Suppressor macrophage (primary cell): ENCODE measurements at regions not wholly inside any gene's neighbourhood (a gene's known extent, or its start where the extent isn't known, plus 50 kb on each side); places are given as distances from the start of the nearest gene placed in this dataset.

Experiments used
- DNase-seq, 4 experiments: peaks; one replicate each; pipeline ENCODE4 v3.0.0-alpha.2; 2020 to 2022

DNA sequence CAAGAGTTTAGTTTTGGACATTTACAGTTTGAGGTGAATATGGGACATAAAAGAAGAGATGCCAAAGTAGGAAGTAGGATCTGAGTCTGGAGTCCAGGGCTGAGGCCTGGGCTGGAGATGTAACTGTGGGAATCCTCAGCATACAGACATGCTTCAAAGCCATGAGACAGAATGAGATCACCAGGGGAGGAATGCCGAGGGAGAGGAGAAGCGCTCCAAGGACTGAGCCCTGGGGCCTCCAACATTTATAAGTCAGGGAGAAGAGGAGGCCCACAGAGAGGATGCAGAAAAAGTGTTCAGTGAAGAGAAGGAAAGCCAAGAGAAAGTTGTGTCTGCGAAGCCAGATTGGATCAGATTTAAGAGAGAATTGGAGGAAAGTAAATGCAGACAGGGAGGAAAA, 277.5 kb upstream of the MYOCD start:
- DNase-seq, result no peak

DNA sequence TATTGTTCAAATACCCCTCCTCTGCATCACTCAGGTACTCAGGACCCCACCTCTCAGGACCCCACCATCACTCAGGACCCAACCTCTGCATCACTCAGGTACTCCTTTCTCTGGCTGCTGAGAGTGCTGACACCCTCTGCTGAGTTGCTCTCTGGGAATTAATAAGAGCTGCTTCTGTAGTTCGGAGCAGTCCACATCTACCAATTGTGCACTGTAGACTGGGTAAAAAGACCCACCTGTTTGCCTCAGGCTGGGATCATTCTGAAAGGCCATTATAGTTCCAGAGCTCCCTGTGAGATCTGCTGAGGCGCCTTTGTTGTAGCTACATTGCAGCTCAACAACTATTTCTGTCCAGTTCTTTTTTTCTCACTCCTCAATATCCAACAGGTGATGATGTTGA, 276.3 kb upstream of the MYOCD start:
- DNase-seq, result no peak

DNA sequence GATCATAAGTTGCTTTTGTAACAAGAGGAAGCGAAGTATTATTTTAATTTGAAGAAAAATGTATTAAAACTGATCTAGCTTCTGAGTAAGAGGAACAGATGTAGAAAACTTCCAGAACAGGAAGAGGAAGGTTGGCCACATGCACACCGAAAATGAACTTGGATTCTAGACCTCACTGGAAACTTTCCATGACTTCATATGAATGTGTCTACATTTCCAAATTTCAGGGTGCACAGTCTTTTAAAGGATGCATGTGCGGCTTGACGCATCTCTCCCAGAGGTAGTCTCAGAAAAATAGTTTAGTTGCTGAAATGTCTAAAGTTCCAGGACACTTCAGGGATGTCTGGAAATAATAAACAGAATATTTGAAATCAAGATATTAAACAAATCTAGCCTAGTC, 275.1 kb upstream of the MYOCD start:
- no peak for DNase-seq

DNA sequence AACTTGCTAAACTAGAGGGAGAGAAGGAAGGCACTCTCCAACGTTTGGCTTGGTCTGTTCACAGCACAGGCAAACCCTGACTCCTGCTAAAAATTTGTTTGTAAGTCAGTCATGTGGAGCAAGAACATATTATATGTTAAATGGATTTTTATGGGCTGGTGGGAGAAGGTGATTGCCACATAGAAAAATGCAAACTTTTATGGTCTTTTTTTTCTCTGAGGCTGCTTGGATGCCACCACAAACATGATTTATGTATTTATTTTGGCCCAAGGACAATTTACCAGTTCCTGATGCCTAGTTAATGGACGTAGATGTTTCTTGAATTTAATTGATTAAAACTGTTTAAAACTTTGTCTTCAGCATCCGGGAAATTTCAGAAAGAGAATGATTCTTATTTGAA, 274.2 kb upstream of the MYOCD start:
- no peak for DNase-seq

DNA sequence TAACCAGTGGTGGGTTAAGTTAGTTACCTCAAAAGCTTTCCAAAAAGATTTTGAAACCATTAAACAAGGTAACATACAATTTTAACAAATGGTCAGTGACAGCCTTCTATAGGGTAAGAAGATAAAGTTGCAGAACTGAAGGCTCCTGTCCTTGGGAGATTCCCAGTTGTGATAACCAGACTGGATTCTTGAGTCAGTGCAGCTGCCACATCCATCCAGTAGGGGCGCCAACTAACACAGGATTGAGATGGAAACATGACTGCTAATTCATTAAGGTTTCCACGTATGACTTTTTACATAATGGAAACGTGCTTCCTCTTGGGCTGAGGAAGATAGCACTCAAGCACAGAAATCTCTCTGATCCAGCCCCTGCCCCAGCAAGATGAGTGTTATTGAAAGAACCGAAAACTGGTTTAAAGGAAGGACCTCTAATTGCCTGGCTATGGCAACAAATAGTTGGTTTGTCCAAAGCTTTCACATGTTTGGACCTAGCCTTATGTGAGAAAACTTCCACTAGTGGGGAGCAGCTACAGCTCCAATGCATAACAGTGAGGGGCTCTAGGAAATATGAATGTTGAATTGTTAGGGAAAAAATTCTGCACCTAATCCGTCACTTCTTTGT, 269.8 kb upstream of the MYOCD start:
- DNase-seq, result no peak

DNA sequence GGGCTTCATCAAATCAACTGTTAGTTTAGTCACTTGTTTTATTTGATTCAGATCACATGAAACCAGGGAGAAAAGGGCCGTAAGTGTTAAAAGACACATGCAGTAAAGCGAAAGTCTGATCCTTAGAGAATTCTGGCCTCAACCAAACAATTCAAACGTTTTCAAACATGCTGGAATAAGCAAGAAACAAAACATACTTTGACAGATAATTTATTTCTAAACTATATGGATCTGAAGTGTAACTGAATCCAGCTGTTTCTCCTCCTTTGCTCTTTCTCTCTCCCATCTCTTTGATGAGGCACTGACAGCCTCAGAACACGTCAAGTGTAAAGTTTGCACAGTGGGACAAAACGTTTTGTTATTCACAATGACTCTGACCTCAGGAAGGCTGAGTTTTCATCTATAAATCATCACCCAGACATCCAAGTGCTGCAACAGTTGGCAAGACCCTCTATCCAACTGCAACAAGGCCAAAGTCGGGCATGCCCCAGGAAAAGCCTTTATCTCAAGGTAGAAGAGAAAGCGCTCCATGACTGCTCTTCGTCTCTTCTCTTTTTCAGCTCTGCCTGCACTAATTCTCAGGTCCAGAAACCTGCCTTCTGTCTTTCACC, 267.1 kb upstream of the MYOCD start:
- no peak for DNase-seq

DNA sequence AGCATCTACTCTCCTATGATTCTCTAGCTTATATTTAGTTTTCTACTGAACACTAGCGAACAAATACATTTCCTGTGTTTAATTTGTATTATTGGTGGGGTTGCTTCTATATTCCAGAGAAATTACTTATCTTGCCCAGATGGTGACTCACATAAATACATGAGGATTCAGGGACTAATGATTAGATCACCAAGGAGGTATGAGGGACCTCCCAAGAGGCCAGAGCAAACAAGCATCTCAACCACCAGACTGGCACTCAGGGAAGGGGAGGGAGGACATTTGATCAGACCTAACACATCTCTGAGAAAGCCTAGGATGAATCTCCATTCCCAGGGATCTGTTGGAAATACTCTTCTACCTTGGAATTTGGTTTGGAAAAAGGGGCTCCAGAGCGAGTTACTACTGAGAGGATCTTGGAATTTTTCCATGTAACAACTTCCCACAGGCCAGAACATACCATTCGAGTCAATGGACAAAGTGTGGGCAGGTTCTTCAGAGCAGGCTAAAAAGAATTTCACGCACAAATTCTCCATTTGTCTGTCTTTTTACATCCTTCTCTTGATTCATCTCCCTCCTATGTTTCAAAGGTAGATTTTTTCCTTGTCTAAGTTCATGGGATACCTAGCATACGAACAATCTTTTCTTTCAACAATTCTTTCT, 262.6 kb upstream of the MYOCD start:
- no peak for DNase-seq

DNA sequence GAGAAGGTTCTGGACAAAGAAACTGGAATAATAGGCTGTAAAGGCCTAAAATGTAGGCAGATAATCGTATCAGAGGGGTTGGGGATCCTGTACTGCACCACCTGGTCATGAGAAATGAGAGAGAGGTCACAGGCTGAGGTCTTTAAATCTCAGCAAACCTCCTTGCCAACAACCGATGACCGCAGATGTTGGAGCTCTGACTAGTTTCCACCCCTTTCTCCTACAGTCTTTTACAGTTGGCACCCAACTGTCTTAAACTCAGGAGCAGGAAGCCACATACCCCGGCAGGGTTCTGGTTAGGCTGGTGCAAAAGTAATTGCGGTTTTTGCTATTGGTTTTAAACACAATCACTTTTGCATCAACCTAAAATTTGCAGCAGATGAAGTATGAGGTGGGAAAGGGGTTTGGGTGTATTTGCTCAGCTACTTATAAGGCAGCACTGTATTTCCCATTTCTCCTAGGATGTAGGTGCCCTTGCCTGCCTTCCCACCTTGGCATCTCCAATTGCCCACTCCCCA, 261.8 kb upstream of the MYOCD start:
- DNase-seq, result no peak

DNA sequence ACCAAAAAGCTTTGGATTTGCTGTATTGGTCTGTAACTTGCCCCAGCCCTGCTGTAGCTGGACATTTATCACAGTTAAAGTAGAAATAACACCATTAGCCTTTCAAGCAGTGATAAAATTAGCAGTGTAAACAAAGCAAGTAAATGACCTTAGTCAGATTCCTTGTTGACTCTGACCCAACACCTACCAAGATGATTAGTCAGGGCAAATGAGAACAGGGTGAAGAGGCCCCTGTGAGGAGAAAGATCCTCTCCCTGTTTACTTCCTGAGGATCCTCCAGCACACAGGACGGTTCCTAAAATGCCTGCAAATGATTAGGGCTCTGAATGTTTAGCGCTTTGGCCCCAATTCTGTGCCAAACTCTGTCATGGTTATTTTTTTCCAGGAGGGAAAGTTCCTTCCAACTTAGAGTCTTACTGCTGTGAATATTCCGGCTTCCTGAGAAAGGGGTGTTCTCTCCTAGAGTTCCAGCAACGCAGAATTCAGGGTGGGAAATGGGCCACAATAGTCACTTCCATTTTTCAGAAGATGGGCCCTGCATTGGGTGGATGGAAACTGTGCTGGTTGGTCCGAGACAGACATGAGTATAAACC, 259.0 kb upstream of the MYOCD start:
- no peak for DNase-seq

DNA sequence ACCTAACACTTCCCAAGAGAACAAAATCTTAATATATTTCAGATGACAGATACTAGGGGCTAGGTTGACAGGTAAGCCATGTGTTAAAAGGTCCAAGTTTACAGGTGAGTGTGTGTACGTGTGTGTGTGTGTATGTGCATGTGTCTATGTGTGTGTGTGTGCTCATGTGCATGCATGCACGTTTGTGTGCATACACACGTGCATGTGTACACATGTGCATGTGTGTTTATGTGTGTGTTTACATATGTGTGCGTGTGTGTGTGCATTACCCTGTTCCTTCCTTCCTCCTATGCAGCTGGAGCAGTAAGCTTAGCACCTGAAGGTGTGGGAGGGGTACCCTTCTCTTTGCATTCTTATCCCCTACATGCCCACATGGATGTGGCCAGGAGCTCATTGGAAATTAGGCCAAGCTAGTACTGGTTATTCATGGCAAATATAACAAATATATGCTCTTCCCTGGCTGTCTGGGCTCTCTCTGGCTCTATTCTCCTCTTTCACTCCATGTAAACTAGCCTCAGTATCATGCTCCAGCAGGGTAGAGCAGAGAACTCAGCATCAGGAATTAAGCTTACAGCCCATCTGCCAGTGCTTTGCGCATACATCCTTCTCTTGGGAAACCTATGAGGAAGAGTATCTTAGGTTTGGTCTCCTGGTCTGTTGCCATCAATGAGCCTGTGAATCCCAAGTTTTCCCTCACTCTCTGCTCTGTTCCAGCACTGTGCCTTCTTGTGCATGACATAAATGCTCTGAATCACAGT, 258.0 kb upstream of the MYOCD start:
- no peak for DNase-seq

DNA sequence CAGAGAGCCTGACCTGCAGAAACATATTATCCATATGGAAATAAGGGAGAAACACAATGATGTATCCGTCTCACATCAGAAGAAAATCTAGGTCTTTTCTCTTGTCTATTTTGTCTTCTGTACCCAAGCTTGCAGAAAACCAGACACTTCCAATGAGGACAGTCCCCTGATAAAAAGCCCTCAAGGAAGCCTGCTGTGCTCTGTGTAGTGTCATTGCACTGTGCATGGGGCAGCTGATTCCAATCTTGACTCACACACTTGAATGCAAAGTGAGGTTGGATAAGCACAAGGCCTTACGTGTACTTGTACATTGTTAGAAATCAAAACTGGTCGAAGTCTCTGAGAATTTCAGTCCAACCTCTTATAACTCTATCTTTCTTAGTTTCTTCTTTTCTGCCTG, 256.6 kb upstream of the MYOCD start:
- DNase-seq, result no peak

DNA sequence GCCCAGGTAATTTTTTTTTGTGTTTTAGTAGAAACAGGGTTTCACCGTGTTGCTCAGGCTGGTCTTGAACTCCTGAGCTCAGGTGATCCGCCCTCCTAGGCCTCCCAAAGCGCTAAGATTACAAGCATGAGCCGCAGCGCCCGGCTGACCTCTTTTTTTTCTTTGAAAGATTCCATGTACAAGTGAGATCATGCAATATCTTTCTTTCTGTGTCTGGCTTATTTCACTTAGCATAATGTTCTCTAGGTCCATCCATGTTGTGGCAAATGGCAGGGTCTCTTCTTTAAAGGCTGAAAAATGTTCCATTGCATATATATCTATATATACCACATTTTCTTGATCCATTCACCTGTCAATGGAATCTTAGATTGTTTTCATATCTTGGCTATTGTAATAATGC, 255.0 kb upstream of the MYOCD start:
- DNase-seq, result no peak

DNA sequence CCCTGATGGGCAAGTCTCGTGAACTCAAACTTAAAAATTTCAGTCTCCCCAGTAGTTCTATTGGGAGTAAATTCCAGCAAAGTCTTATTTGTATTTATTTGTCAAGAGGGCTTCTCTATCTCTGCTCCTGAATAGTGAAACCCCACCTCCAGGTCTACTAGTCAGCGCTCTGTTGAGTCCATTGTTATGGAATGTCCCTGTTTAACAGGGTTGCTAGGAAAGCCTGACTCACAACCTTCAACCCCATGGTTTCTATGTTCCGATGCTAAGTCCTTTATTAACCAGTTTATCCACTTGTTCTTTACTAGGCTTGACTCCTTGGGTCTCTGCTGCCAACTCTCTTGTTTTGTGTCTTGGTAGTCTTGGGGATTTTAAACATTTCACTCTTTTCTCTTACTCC, 250.7 kb upstream of the MYOCD start:
- no peak for DNase-seq

DNA sequence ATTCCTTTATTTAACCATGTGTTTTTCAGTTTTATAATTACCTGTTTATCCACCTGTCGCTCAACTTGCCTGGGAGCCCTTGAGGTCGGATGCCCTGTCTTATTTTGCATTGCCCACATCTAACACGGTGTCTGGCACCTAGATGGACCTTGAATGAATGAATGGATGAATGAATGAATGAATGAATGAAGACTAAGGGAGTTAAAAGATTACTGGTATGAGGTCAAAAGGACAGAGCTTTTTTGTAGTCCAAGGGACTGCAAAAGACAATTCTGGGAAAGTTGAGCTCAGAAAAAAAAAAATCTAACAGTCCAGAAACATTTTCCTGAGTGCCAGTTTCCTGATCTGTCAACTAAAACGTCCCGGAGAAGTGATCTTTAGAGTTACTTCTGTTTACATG, 244.6 kb upstream of the MYOCD start:
- no peak for DNase-seq

DNA sequence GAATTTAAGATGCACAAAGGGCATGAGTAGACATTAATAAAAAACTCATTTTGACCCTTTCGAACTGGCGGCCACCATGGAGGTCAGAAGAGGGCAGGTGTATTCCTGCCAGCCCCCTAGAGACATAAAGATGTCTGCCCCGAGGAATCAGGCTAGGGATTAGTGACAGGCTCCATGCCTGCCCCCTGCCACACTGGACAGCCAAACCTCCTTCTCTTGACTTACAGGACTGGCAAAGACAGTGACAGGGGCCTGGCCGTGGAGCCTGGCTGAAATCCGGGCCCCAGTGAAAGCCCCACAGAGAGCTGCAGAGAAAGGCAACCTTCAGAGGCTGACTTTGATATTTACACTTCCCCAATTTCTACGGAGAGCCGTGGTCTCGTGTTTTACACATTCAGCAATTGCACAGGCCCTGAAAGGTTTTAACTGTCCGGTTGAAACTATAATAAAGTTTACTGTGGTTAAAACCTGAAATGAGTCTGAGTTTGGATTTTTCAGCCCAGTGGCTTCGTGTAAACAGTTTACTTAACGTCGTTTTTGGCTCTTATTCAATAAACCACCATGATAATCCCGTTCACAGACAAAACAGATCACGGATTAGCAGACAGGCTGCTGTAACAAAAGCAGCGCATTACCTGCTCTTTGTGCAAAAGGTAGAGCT, 243.9 kb upstream of the MYOCD start:
- DNase-seq, result no peak

DNA sequence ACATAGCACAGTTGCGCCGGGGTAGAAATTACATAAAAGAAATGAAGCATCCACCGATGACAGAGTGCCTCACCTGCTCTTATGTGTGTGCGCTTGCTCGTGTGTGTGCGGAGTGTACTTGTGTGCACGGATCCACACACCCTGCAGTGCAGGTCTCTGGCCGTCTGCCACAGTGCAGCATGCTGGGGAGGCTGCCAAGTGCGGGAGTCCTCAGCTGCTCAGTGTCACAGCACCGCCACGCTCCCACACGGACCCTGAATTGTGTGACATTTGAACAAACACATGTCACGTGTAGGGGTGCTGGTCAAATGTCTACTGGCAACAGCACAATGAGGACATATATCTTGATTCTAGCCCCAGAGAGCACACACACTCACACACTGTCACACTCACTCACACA, 243.0 kb upstream of the MYOCD start:
- DNase-seq, result no peak

DNA sequence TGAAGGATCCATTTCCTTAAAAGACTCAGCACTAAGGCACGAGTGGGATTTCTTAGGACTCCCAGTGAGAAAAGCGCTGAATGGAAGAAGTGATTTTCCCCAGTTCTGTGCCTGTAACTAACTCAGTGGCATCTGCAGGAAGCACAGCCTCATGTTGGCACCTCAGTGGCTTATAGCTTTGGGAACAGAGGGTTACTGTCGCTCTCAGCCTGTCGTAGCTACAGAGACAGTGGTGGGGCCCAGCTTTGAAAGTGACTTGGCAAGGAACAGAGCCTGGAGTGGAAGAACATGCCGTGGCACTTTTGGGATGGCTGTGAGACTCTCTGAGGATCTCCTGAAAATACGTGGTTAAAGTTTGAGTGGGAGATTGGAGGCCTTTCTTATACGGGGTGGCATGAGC, 242.4 kb upstream of the MYOCD start:
- DNase-seq, result no peak

DNA sequence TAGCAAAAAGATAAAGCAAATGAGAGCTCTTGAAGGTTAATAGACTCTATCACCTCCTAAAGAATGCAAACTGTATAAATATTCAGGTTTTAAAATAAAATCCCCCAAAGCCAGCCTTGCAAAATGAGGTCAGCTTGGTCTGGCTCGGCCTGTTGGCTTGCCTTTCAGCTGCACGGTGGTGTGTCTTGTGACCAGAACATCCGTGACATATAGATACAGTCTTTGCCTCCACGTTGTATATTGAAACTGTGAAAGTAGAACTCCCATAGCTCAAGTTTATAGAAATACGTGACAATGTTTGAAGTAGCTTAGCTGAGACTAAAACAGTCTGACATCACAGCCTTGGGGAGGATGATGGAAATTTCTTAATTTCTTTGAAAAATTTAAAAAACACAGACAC, 236.6 kb upstream of the MYOCD start:
- DNase-seq, result no peak

DNA sequence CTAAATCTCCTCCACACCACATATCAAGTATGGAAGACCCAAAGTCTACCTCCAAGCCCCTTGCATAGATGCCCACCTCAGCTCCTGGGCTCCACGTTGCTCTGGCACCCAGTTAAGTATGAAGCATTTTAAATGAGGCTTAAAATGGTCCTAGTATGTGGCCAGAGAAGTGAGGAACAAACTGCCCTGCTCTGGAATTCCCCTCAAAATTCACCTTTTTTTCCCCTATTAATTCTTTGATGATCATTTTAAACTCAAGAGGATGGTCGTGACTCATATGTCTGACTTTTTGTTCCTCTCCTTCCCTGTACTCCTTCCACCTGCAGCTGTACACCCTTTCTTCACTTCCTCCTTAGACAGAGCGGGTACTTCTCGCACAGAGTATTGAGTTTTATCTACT, 234.5 kb upstream of the MYOCD start:
- no peak for DNase-seq

DNA sequence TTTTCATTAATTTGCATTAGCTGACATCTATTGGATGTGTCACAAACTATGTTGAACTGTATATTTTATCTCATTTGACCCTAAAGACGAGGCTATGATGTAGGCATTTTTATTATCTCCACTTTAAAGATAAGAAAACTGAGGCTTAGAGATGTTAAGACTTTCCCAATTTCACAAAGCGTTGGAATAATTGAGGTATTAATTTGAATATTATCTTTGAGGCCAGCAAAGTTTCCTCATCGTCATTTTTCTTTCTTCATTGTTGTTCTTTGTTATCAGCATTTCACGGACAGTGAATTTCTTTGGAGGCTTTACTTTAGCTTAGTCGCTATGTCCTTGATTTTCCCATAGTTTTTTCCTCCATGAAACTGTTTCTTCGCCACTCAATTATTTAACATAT, 227.5 kb upstream of the MYOCD start:
- no peak for DNase-seq

DNA sequence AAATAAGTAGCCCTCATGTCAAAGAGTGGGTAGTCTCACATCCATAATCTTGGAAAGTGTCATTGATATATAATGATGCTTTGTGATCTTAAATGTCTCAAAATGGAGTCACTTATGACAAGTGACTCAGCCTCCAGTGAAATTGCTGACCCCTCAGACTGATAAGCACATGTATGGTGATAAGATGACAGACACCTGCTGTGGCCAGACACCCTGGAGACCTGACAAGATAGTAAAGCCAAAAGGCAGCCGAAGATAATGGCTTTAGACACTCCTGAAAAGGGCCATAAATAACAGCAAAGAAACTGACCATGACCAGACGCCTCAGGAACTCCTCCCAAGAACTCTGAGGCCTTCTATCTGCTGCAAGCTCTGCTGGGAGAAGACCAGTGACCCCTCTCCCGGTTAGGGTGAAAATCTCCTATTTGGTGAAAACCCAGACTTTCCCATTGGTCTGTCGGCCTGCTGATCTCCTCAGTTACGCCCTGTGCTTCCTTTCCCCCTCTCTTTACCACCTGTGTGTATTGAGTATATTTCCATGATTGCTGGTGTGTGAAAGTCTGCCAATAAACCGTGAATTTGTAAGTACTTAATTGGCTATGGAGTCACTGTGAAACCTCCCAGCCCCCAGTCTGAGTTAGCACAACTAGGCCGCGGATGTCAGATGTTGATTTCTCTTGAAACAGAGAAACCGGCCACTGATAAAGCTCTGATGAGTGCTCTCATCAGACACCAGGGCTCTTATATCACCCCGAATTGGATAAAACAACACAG, 226.7 kb upstream of the MYOCD start:
- no peak for DNase-seq

DNA sequence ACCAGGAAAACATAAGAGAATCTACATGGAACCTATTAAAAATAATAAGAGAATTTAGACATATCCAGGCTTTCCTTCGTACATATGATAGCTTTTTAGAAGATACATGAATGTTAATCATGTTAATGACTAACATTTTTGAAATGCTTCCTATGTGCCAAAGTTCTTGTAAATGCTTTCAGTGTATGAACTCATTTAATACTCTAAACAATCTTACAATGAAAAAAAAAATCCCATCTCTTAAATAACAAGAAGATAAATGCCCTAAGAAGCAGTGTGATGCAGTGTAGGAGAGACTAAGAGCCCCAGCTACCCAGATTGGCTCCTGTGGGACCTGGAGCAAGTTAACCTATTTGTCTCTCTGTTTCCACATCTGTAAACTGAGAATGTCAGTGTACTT, 220.4 kb upstream of the MYOCD start:
- no peak for DNase-seq
